ENCODE measurements at regions not wholly inside any gene's neighbourhood (a gene's known extent, or its start where the extent isn't known, plus 50 kb on each side); places are given as distances from the start of the nearest gene placed in this dataset.

- in situ Hi-C loops (cut with HindIII; ENCODE audit: low pct_unique_long_range_greater_than_20kb, low sequenced_read_pairs), result no loop called here
- no peaks in the 10 kb centered on the region for H3K36me3 ChIP-seq (ENCODE audit: control insufficient read depth, insufficient read depth, low read length)
- DNase-seq (ENCODE audit: low read depth, low spot score), result no peak
- H3K9me3 ChIP-seq (ENCODE audit: control insufficient read depth, insufficient read depth, low read depth, low read length), result no peaks in the 10 kb centered on the region
- H3K4me3 ChIP-seq (ENCODE audit: low read depth in 2 of 2, low read length in 2 of 2), result no peak overlapping the region
- POLR2A ChIA-PET, result interaction anchor here (0.5 kb wide), 1 partner anchor 82 kb away, joined by 3 read pairs; no protein-coding TSS in a partner anchor
- no peaks in the 10 kb centered on the region for H3K27me3 ChIP-seq (ENCODE audit: control insufficient read depth, insufficient read depth, low read length)
- H3K4me1 ChIP-seq (ENCODE audit: control insufficient read depth, insufficient read depth, low read length), result no peaks in the 10 kb centered on the region
- ATAC-seq, result no peak
- no TSS peak for BruUV-seq (replicated peaks)
- CTCF ChIA-PET, result no interaction called here
- no peak for TF ChIP-seq TCF7L2 (IDR thresholded peaks at IDR 0.05; ENCODE audit: low read depth, low read length)
- TF ChIP-seq, protein P1, sequence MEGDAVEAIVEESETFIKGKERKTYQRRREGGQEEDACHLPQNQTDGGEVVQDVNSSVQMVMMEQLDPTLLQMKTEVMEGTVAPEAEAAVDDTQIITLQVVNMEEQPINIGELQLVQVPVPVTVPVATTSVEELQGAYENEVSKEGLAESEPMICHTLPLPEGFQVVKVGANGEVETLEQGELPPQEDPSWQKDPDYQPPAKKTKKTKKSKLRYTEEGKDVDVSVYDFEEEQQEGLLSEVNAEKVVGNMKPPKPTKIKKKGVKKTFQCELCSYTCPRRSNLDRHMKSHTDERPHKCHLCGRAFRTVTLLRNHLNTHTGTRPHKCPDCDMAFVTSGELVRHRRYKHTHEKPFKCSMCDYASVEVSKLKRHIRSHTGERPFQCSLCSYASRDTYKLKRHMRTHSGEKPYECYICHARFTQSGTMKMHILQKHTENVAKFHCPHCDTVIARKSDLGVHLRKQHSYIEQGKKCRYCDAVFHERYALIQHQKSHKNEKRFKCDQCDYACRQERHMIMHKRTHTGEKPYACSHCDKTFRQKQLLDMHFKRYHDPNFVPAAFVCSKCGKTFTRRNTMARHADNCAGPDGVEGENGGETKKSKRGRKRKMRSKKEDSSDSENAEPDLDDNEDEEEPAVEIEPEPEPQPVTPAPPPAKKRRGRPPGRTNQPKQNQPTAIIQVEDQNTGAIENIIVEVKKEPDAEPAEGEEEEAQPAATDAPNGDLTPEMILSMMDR (IDR thresholded peaks at IDR 0.05), result no peak
- no peak for TF ChIP-seq SIN3A (IDR thresholded peaks at IDR 0.05; ENCODE audit: borderline replicate concordance, insufficient read depth, low read depth, low read length)
- no peak overlapping the region for H3K27ac ChIP-seq (ENCODE audit: low read length)
- intact Hi-C loops (cut with micrococcal nuclease; ENCODE audit: unreplicated experiment), result no loop called here
Observed at GRCh38 chr4:153064571-153064970, 128.4 kb downstream of the FHDC1 start.

DNA sequence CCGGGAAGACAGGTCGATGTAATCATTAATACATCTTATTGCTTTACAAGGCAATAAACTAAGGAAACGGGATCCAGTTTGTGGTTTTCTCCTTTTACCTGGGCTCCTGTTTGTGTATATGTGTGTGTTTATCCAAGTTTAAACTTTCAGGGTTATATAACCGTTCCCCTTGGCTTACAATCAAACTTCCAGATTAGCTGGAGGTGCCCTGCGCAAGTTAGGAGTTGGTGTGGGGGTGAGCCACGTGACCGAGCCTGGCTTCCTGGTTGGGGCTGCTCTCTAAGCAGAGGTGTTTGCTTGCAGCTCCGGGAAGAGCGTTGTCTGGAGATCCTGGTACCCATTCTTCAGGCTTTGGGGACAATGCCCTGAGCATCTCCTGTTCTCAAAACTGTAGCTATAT is 129.2 kb downstream of the FHDC1 start:
- intact Hi-C loops (cut with micrococcal nuclease; ENCODE audit: unreplicated experiment) (no loop called here), in situ Hi-C loops (cut with HindIII; ENCODE audit: low pct_unique_long_range_greater_than_20kb, low sequenced_read_pairs) (no loop called here)
- Histone ChIP-seq H3K27me3 (ENCODE audit: control insufficient read depth, insufficient read depth, low read length) (no peaks in the 10 kb centered on the region), H3K27ac (ENCODE audit: low read length) (no peak overlapping the region), H3K4me3 (ENCODE audit: low read depth in 2 of 2, low read length in 2 of 2) (no peak overlapping the region), H3K9me3 (ENCODE audit: control insufficient read depth, insufficient read depth, low read depth, low read length) (no peaks in the 10 kb centered on the region), H3K4me1 (ENCODE audit: control insufficient read depth, insufficient read depth, low read length) (no peaks in the 10 kb centered on the region), H3K36me3 (ENCODE audit: control insufficient read depth, insufficient read depth, low read length) (no peaks in the 10 kb centered on the region)
- ATAC-seq (no peak), DNase-seq (ENCODE audit: low read depth, low spot score) (no peak)
- POLR2A ChIA-PET, result no interaction called here
- no TSS peak for BruUV-seq (replicated peaks)
- TF ChIP-seq TCF7L2 (IDR thresholded peaks at IDR 0.05; ENCODE audit: low read depth, low read length) (no peak), REST (IDR thresholded peaks at IDR 0.05; ENCODE audit: insufficient read depth in 1 of 2, low read depth in 2 of 2, low read length in 1 of 2) (no peak), SIN3A (IDR thresholded peaks at IDR 0.05; ENCODE audit: borderline replicate concordance, insufficient read depth, low read depth, low read length) (no peak), POLR2AphosphoS5 (IDR thresholded peaks at IDR 0.05; ENCODE audit: low read depth, low read length) (no peak)
- TF ChIP-seq, protein P1 (IDR thresholded peaks at IDR 0.05), result no peak
- CTCF ChIA-PET, result no interaction called here

Measured in Panc1 (cell line).